Ovary (tissue), 7 donors: ENCODE measurements at regions not wholly inside any gene's neighbourhood (a gene's known extent, or its start where the extent isn't known, plus 50 kb on each side); places are given as distances from the start of the nearest gene placed in this dataset.

ENCODE experiments used
- DNase-seq, 5 donors: peaks; one replicate each; pipeline ENCODE4 v3.0.0-alpha.2; 2019 to 2020
- H3K27ac ChIP-seq, 2 donors: fragments of 200-600 bp; one replicate each; pipeline versions ENCODE4 v1.5.1 to v1.8.0; 2019 to 2022
- H3K27me3 ChIP-seq: fragments of 200-600 bp; one replicate; pipeline ENCODE4 v1.8.0; 2022
- H3K36me3 ChIP-seq: fragments of 200-600 bp; sonication (generic); one replicate; pipeline ENCODE4 v1.5.1; 2019
- H3K4me1 ChIP-seq: one replicate; pipeline ENCODE4 v1.8.1; 2013; ENCODE audit warnings: mild to moderate bottlenecking, moderate library complexity; ENCODE audit not compliant: insufficient read depth
- H3K4me3 ChIP-seq: fragments of 200-600 bp; sonication (generic); one replicate; pipeline ENCODE4 v1.5.1; 2017
- H3K9me3 ChIP-seq, 2 donors: fragments of 200-600 bp in 1 of 2; sonication (generic) in 1 of 2; one replicate each; pipeline versions ENCODE4 v1.5.1 to v1.8.1; 2013 to 2019; ENCODE audit warnings: mild to moderate bottlenecking in 1 of 2, moderate library complexity in 1 of 2
- EP300 ChIP-seq: sonication (generic); formaldehyde crosslinking; IDR thresholded peaks from one replicate; pipeline ENCODE4 v1.6.1; 2017; ENCODE audit warnings: antibody characterized with exemption
- POLR2A ChIP-seq: fragments of 450-650 bp; IDR thresholded peaks from one replicate; pipeline ENCODE4 v1.6.1; 2017; ENCODE audit warnings: antibody characterized with exemption, mild to moderate bottlenecking, moderate library complexity
- WGBS, 3 donors: extraction: QIAGEN DNeasy Blood & Tissue Kit in 1 of 3; methylation state at CpG; one replicate each; pipeline versions ENCODE4 v1.1.5 to v1.1.7; 2013 to 2017; 5-methylcytosine and 5-hydroxymethylcytosine counted together
- intact Hi-C, 4 donors: fragments of 100-400 bp; cut with DNase I; formaldehyde crosslinking; loops; one replicate each; pipeline versions ENCODE4 v1.11.0 to v1.15.1; 2022 to 2023
- TF ChIP-seq, protein P1 (sequence below), 3 donors: fragments of 450-650 bp in 2 of 3; fragments of 200-600 bp in 1 of 3; IDR thresholded peaks; one replicate each; pipeline versions ENCODE4 v1.5.1 to v1.8.0; 2016 to 2022; ENCODE audit warnings: antibody characterized with exemption in 3 of 3, mild to moderate bottlenecking in 1 of 3
- donor health status: DM: no; HTN: no; CAD: no; lungs with moderate emphysema.
- donor health status: DM: no; HTN: no; CAD: no.
- donor health status: Bipolar disorder and iron deficiency.
- donor health status: DM: no; HTN: no; CAD: no.
- donor health status: DM: yes; HTN: yes; CAD: no.

DNA sequence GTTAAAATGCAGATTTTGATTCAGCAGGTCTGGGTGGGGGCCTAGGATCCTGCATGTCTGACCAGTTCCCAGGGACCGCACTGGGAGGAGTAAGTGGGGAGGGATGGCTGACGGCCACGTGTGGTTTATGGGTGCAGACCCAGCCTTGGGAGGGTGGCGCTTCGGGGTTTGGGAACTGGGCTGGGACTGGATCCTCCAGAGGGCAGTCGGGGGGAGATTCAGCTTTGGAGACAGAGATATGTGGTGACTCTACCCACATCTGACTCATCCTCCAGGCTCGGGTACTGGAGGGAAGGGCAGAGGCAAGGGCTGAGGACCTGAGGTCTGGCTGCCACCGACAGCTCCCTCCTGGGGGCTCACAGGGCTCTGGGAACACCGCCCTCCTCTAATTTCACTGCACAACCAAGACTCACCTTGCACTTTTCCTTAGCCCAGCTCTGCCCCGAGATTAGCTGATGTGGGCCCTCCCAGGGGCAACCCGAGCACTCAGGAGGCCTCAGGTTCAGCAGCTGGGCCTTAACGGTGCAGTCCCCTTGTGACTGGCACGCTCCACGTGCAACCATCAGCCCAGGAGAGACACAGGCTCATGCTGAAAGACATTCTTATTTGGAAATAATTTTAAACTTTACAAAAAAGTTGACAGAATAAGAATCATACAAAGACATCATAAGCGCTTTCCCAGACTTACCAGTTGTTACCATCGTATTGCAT, 172.8 kb upstream of the PMEPA1 start:
- DNase-seq = no peak
- TF ChIP-seq POLR2A (no peak), EP300 (no peak)
- TF ChIP-seq, protein P1, sequence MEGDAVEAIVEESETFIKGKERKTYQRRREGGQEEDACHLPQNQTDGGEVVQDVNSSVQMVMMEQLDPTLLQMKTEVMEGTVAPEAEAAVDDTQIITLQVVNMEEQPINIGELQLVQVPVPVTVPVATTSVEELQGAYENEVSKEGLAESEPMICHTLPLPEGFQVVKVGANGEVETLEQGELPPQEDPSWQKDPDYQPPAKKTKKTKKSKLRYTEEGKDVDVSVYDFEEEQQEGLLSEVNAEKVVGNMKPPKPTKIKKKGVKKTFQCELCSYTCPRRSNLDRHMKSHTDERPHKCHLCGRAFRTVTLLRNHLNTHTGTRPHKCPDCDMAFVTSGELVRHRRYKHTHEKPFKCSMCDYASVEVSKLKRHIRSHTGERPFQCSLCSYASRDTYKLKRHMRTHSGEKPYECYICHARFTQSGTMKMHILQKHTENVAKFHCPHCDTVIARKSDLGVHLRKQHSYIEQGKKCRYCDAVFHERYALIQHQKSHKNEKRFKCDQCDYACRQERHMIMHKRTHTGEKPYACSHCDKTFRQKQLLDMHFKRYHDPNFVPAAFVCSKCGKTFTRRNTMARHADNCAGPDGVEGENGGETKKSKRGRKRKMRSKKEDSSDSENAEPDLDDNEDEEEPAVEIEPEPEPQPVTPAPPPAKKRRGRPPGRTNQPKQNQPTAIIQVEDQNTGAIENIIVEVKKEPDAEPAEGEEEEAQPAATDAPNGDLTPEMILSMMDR (IDR thresholded peaks at IDR 0.05) = no peak
- Histone ChIP-seq H3K27ac (no peak overlapping the region), H3K4me3 (no peak overlapping the region), H3K9me3 (no peaks in the 10 kb centered on the region), H3K36me3 (no peaks in the 10 kb centered on the region), H3K27me3 (no peaks in the 10 kb centered on the region), H3K4me1 (peaks cover 11% of the 10 kb centered on the region)
- WGBS, 3 donors = 90% methylated on average over 16 of the region's 16 CpGs
- intact Hi-C loops = no loop called here

DNA sequence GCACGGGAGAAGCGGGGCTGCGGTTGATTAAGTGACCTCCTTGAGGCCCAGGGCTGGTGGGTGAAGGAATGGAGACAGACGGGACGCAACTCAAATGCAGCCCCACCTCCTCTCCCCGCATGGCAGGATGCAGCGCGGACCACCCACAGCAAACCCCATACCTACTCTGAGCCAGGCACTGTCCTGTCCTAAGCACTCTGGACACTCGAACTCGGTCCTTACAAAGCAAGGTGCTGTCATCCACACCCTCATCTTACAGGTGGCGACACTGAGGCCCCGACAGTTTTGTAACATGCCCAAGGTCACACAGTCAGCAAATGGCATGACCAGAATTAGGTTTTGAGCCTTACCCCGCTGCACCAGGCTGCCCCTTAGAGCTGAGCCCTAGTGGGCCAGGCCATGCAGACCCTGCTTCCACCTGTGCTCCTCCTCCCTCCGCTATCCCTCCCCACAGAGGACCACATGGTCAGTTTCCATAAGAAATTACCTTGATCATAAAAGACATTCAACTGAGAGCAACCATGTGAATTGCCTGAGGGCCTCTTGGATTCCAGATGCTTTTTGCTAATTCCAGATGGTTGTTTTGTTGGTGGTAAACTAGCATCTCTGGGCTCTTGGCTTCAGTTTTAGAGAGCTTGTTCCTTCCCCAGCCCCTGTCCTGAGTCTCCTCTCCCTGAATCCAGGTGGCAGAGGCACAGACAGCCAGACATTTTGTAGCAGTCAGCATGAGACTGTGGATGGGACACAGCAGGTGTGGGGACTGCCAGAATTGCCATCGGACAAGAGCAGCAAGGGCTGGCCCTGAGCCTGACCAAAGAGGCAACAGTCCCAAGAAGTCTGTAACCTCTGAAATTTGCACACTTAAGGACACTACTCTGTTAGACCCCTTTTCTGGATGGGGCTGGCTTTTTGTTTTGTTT, 171.9 kb upstream of the PMEPA1 start:
- Histone ChIP-seq H3K27me3 (no peaks in the 10 kb centered on the region), H3K27ac (no peak overlapping the region), H3K9me3 (no peaks in the 10 kb centered on the region), H3K36me3 (no peaks in the 10 kb centered on the region), H3K4me3 (no peak overlapping the region), H3K4me1 (peaks cover 11% of the 10 kb centered on the region)
- no peak for DNase-seq
- WGBS, 3 donors = 90 to 92% (median 91%) methylated on average over 13 to 15 of the region's 15 CpGs
- TF ChIP-seq, protein P1 (IDR thresholded peaks at IDR 0.05) = no peak
- TF ChIP-seq EP300 (no peak), POLR2A (no peak)
- intact Hi-C loops = no loop called here

DNA sequence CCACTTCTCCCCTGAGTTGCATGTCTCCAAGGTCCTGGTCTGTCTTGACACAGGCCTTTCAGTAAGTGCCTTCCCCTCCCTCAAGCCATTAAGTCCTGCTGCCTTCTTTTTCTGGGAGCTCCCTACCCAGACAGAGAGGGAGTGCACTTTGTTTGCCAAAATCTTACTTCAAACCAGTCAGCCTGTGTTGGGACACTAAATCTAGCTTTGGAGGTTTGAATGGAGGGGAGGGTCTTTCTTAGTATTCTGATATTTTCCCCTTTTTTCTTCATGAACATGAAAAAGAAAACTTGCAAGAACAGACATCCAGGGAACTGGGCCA, 170.7 kb upstream of the PMEPA1 start:
- no peaks in the 10 kb centered on the region for H3K36me3 ChIP-seq
- H3K4me3 ChIP-seq = no peak overlapping the region
- intact Hi-C loops = no loop called here
- H3K27me3 ChIP-seq = no peaks in the 10 kb centered on the region
- peaks cover 11% of the 10 kb centered on the region for H3K4me1 ChIP-seq
- H3K27ac ChIP-seq = no peak overlapping the region
- TF ChIP-seq, protein P1 (IDR thresholded peaks at IDR 0.05) = no peak
- TF ChIP-seq EP300 (no peak), POLR2A (no peak)
- DNase-seq = no peak
- H3K9me3 ChIP-seq = no peaks in the 10 kb centered on the region

DNA sequence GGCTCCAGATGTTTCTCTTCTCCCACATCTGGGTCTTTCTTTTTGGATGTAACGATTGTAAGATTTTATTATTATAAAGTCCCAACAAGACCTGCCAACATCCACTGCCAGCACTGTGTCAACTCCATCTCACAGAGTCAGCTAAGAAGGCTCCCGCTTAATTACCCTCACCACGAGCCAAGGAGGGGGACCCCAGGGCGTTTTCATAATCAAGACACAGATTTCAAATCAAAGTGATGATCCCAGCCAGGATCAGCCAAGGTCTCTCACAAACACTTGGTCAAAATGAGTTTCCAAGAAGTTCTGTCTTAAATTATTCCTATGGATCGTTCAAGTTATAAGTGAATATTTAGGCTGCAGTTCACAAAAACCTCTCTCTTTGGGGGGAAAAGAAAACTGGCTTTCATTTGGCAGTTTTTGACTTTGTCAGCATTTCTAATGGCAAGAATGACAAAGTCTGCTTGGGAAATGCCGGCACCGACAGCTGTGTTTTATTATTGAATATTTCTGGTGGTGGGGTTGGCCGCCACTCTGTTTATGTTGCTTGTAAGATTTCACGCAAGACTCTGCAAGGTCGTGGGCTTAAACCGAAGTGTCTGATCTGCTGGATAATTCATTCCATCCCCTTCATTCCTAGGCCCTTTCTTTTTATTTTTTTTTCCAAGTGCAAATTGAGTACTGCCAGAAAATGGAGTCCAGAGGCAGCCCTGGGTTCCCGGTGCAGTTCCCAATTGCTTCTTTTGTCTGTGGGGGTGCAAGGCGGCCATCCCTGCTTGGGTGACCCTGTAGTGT, 170.2 kb upstream of the PMEPA1 start:
- peak in 1 of 5 donors; percentile 19 for DNase-seq
- intact Hi-C loops = no loop called here
- Histone ChIP-seq H3K27me3 (no peaks in the 10 kb centered on the region), H3K4me1 (peaks cover 11% of the 10 kb centered on the region), H3K36me3 (no peaks in the 10 kb centered on the region), H3K27ac (no peak overlapping the region), H3K4me3 (no peak overlapping the region), H3K9me3 (no peaks in the 10 kb centered on the region)
- 11 to 15% (median 12%) methylated on average over 13 of the region's 13 CpGs for WGBS, 3 donors
- TF ChIP-seq EP300 (no peak), POLR2A (no peak)
- TF ChIP-seq, protein P1 (IDR thresholded peaks at IDR 0.05) = no peak
